GM12864 (cell line): ENCODE measurements at regions not wholly inside any gene's neighbourhood (a gene's known extent, or its start where the extent isn't known, plus 50 kb on each side); places are given as distances from the start of the nearest gene placed in this dataset.

Experiments used
- DNase-seq: peaks from one replicate; pipeline ENCODE4 v3.0.0-alpha.2; 2011; ENCODE audit warnings: low read depth
- H3K4me3 ChIP-seq: 2 replicates; pipeline ENCODE4 v1.5.1; 2011; ENCODE audit warnings: mild to moderate bottlenecking, low read depth, low read length, control low read depth
- CTCF ChIP-seq: IDR thresholded peaks from 2 replicates; pipeline ENCODE4 v1.5.1; 2011; ENCODE audit warnings: low read depth, mild to moderate bottlenecking, moderate library complexity, low read length, control low read depth, inconsistent platforms; ENCODE audit errors: missing control alignments

DNA sequence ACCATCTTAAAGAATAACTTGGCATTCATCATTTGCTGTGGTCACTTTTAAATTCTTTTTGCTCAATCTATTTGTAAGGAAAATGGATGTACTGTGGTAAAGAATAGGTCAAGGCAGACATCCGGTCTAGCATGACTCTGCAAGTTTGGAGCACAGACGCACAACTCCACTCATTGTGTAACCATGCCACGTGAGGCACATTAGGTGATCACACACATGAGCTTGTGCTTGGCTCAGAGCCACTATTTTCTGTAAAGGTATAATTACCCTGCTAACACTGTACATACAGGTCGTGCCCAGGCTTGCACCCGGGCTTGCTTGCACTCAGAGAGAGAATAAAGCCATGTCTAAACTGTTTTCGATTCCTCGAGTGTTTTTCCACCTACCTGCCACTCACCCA, 1289.1 kb upstream of the ADGRB3 start:
- H3K4me3 ChIP-seq, result no peak overlapping the region
- TF ChIP-seq CTCF, result no peak
- DNase-seq, result no peak

- no peak for TF ChIP-seq CTCF
- DNase-seq, result no peak
- no peak overlapping the region for H3K4me3 ChIP-seq
These were observed 1299.1 kb upstream of the ADGRB3 start for GRCh38 chr6:67336014-67336413.

- no peak overlapping the region for H3K4me3 ChIP-seq
- TF ChIP-seq CTCF, result no peak
- no peak for DNase-seq
These were observed 1303.8 kb upstream of the ADGRB3 start for GRCh38 chr6:67331304-67331703.

GRCh38 chr6:67328269-67328668, 1306.8 kb upstream of the ADGRB3 start:
- H3K4me3 ChIP-seq, result no peak overlapping the region
- DNase-seq, result no peak
- TF ChIP-seq CTCF, result no peak

- DNase-seq, result no peak
- no peak overlapping the region for H3K4me3 ChIP-seq
- no peak for TF ChIP-seq CTCF
These were observed 1334.5 kb upstream of the ADGRB3 start for GRCh38 chr6:67300430-67301040.

- DNase-seq, result no peak
- TF ChIP-seq CTCF, result no peak
- H3K4me3 ChIP-seq, result no peak overlapping the region
These were observed 1342.9 kb upstream of the ADGRB3 start for GRCh38 chr6:67292169-67292568.

- TF ChIP-seq CTCF, result no peak
- no peak overlapping the region for H3K4me3 ChIP-seq
- no peak for DNase-seq
These were observed 1347.5 kb upstream of the ADGRB3 start for GRCh38 chr6:67287566-67287965.
